Activated T-helper 17 cell treated with anti-CD3 and anti-CD28 coated beads, Interleukin-2, amount 50 U/mL, for 72 hours (primary cell): ENCODE measurements at regions not wholly inside any gene's neighbourhood (a gene's known extent, or its start where the extent isn't known, plus 50 kb on each side); places are given as distances from the start of the nearest gene placed in this dataset.
"Not testable (repeated sequence)": the region's sequence is repeated elsewhere in the genome, so short reads cannot be mapped to it uniquely, and the experiment has no call there.

Experiments used
- ATAC-seq: fragments of 150-1000 bp; cut with Tn5 transposase; replicated peaks from 2 replicates; pipeline ENCODE4 v1.10.0; 2021; ENCODE audit warnings: mild to moderate bottlenecking, moderate library complexity
- H3K27ac Mint-ChIP-seq: one replicate; pipeline ENCODE4 v1.8.0; 2022; ENCODE audit warnings: mixed read lengths
- H3K27me3 Mint-ChIP-seq: one replicate; pipeline ENCODE4 v1.8.0; 2022; ENCODE audit warnings: mixed read lengths
- H3K36me3 Mint-ChIP-seq: one replicate; pipeline ENCODE4 v1.8.0; 2022; ENCODE audit warnings: low read depth, mild to moderate bottlenecking, mixed read lengths
- H3K4me1 Mint-ChIP-seq: one replicate; pipeline ENCODE4 v1.8.0; 2022; ENCODE audit warnings: mixed read lengths
- H3K4me3 Mint-ChIP-seq: one replicate; pipeline ENCODE4 v1.8.0; 2022; ENCODE audit warnings: mild to moderate bottlenecking, mixed read lengths
- H3K9me3 Mint-ChIP-seq: one replicate; pipeline ENCODE4 v1.8.0; 2022; ENCODE audit warnings: mixed read lengths

DNA sequence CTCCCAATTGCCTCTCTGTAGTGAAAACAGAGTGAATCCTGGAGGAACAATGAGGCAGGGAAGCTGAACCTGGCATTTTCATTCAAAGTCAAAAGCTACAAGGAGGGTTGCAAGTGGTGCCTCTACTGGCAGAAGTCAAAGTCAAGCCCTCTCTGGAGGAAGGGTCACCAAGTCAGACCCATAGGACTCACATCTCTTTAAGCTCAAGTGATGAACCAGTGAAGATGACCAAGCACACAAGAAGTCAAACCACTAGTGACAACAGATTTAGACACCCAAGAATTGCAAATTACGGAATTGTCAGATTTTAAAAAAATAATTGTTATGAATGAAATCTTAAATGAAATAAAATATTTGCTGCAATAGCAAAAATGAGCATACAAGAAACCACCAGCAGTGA lies 81.1 kb upstream of the ATP1B1 start:
- Mint-ChIP-seq H3K27ac (no peak overlapping the region), H3K27me3 (peaks cover 10% of the 10 kb centered on the region), H3K4me1 (no peaks in the 10 kb centered on the region), H3K9me3 (no peaks in the 10 kb centered on the region), H3K36me3 (no peaks in the 10 kb centered on the region), H3K4me3 (no peak overlapping the region)
- ATAC-seq = no peak

DNA sequence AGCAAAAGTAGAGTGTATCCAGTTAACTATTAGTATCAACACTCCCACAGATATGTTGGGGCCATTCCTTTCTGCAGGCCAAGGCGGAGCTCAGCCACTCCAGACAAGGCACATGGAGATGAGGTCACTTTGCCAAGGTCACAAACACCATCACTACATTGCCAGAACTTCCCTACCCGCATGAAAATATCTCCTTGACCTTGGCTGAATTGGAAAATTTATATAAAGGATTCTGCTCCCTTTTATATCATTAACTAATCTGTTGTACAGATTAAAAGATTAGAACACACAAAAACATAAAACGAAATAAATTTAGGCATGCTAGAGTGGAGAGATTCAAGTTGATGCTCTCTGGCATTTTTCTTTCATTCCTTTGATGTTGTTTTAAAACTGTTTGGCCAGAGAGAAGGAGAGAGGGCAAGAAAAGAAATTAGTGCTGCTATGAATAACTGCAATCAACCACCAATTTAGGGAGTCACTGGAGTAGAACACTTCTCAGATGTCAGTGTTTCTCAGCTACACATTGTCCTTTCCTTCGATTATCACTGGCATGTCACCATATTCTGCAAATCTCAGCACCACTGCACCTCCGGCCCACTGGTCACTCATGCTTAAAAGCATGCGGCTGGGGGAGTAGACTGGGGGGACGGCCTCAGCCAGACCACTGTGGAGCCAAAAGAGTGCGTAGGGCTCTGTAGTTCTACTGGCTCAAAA lies 78.7 kb upstream of the ATP1B1 start:
- no peak overlapping the region for H3K4me3 Mint-ChIP-seq
- H3K27me3 Mint-ChIP-seq = peaks cover 8% of the 10 kb centered on the region
- no peak for ATAC-seq
- H3K9me3 Mint-ChIP-seq = no peaks in the 10 kb centered on the region
- H3K27ac Mint-ChIP-seq = no peak overlapping the region
- no peaks in the 10 kb centered on the region for H3K36me3 Mint-ChIP-seq
- no peaks in the 10 kb centered on the region for H3K4me1 Mint-ChIP-seq

DNA sequence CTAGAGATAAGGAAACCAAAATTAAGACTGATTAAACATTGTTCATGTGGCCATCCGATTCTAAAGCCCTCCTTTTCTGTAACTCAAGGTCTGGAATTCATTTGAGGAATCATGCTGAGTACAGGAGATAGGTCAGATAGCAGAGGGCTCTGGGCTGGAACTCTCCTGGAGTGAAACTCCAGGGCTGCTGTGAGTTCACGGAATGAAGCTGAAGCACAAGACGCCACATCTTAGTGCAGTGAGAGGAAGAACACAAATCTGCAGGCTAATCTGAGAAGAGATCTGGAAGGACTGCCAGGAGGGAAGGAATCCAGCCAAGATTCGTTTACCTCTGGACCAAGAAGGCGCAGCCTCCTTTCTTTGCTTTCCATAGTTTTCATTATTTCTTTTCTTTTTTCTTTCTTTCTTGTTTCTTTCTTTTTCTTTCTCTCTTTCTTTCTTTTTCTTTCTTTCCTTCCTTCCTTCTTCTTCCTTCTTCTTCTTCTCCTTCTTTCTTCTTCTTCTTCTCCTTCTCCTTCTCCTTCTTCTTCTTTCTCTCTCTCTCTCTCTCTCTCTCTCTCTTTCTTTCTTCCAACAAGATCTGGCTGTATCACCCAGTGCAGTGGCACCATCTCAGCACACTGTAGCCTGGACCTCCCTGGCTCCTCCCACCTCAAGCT lies 74.8 kb upstream of the ATP1B1 start:
- H3K9me3 Mint-ChIP-seq = no peaks in the 10 kb centered on the region
- H3K36me3 Mint-ChIP-seq = no peaks in the 10 kb centered on the region
- H3K4me3 Mint-ChIP-seq = no peak overlapping the region
- H3K4me1 Mint-ChIP-seq = no peaks in the 10 kb centered on the region
- H3K27me3 Mint-ChIP-seq = peaks cover 8% of the 10 kb centered on the region
- no peak overlapping the region for H3K27ac Mint-ChIP-seq
- no peak for ATAC-seq

DNA sequence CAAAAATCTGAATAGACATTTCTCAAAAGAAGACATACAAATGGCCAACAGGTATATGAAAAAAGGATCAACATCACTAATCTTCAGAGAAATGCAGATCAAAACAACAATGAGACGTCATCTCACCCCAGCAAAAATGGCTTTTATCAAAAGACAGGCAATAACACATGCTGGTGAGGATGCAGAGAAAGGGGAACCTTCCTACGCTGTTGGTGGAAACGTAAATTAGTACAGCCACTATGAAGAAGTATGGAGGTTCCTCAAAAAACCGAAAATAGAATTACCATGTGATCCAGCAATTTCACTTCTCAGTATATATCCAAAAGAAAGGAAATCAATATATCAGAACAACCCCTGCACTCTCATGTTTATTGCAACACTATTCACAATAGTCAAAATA lies 65.1 kb upstream of the ATP1B1 start:
- no peak for ATAC-seq
- Mint-ChIP-seq H3K36me3 (no peaks in the 10 kb centered on the region), H3K27me3 (no peaks in the 10 kb centered on the region), H3K9me3 (no peaks in the 10 kb centered on the region), H3K4me3 (no peak overlapping the region), H3K27ac (no peak overlapping the region), H3K4me1 (peaks cover 37% of the 10 kb centered on the region)

DNA sequence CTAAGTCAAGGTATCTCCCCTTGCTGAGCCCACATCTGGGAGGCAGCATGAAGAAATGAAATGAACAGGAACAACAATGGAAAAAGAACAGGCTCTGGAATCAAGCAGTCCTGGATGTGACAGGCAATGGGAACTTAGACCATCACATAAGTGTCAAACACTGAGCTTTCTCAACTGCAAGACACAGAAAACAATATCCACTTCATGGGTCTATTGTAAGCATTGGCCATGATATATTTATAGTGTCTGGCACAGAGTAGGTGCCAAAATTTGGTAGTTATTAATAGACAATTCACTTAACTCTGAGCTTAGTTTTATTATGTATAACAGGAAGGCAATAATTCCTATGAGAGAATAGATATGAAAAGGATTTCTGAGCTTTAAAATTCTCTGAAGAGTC lies 64.1 kb upstream of the ATP1B1 start:
- peaks cover 46% of the 10 kb centered on the region for H3K4me1 Mint-ChIP-seq
- no peaks in the 10 kb centered on the region for H3K9me3 Mint-ChIP-seq
- no peaks in the 10 kb centered on the region for H3K27me3 Mint-ChIP-seq
- no peak overlapping the region for H3K4me3 Mint-ChIP-seq
- no peak for ATAC-seq
- no peaks in the 10 kb centered on the region for H3K36me3 Mint-ChIP-seq
- peak overlapping the region; percentile 26 for H3K27ac Mint-ChIP-seq

DNA sequence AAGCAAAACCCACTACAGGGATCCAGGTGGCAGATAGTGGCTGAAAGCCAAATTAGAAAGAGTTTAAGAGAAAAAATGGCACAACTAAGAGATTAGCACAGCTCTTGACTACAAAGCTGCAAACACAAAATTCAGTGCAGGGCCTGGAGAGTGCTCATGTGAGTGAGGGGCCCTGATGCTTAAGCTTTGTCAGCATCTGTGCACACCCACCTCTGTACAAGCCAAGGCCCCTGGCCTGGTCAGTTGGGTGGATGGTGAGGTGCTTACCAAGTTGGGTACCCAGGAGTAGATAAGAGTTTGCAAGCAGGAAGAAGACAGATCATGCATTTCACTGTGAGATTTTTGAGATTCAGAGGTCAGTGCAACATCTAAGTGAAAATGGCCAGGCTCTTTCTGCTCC lies 62.7 kb upstream of the ATP1B1 start:
- Mint-ChIP-seq H3K4me1 (peaks cover 52% of the 10 kb centered on the region), H3K9me3 (no peaks in the 10 kb centered on the region), H3K27ac (peak overlapping the region; percentile 65), H3K27me3 (no peaks in the 10 kb centered on the region), H3K4me3 (peak overlapping the region; percentile 67), H3K36me3 (peaks cover 6% of the 10 kb centered on the region)
- ATAC-seq = peak; percentile 1

DNA sequence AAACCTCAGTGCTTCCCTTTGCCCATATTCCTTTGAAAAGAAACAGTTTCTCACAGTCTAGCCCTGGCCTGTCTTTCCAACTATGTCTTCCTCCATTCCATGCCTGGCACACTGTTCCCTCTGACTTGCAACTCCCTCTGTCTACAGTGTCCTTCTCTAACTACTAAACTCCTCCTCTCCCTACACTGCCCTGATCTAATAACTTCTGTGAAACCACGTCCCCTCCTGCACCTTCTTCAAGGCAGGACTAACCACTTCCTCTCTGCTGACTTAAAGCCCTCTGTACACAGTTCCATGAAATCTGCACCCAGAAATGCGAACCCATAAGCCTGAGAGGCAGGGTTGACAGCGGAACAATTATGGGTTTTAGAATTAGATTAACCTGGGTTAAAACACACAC lies 62.2 kb upstream of the ATP1B1 start:
- no peaks in the 10 kb centered on the region for H3K9me3 Mint-ChIP-seq
- peak overlapping the region; percentile 65 for H3K27ac Mint-ChIP-seq
- H3K4me3 Mint-ChIP-seq = peak overlapping the region; percentile 67
- H3K36me3 Mint-ChIP-seq = peaks cover 10% of the 10 kb centered on the region
- H3K27me3 Mint-ChIP-seq = no peaks in the 10 kb centered on the region
- ATAC-seq = peak; percentile 86
- peaks cover 57% of the 10 kb centered on the region for H3K4me1 Mint-ChIP-seq

DNA sequence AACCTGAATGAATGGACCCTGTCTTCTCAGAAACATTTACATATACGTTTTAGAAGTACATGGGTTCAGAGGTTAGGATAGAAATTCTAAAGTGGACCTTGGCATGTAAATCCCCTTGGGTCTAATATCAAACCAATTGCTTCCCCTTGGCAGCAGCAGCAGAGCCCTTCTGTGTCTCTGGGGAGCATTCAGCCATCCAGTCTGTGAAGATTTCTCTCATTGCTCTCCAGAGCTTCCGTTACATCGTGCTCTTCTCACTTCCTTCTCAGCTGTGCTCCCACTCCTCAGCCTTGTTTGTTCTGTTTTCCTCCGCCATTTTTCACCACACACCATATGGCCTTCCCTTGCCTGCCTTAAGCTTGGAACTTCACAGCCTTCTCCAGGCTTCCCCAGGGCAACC lies 61.5 kb upstream of the ATP1B1 start:
- Mint-ChIP-seq H3K9me3 (no peaks in the 10 kb centered on the region), H3K27me3 (no peaks in the 10 kb centered on the region), H3K27ac (no peak overlapping the region), H3K4me1 (peaks cover 63% of the 10 kb centered on the region), H3K4me3 (peak overlapping the region; percentile 67), H3K36me3 (peaks cover 10% of the 10 kb centered on the region)
- ATAC-seq = no peak

DNA sequence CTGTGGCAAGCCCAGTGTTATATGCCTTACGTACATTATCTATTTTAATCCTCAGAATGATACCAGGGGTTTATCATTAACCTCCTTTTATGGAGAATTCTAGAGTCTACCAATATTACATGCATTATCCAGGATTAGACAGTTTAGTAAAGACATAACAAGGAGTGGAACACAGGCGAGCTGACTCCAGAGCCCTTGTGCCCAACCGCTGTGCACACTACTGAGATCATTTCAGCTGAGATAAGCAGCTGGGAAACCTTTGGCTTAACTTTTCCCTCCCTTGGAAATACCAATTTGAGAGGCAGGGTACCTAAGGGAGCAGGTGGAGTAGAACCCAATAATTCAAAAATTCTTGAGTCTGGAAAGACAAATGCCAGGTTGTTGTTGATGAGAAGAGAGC lies 59.8 kb upstream of the ATP1B1 start:
- H3K9me3 Mint-ChIP-seq = no peaks in the 10 kb centered on the region
- peak overlapping the region; percentile 54 for H3K27ac Mint-ChIP-seq
- peak overlapping the region; percentile 67 for H3K4me3 Mint-ChIP-seq
- H3K27me3 Mint-ChIP-seq = no peaks in the 10 kb centered on the region
- H3K4me1 Mint-ChIP-seq = peaks cover 62% of the 10 kb centered on the region
- ATAC-seq = no peak
- peaks cover 10% of the 10 kb centered on the region for H3K36me3 Mint-ChIP-seq

DNA sequence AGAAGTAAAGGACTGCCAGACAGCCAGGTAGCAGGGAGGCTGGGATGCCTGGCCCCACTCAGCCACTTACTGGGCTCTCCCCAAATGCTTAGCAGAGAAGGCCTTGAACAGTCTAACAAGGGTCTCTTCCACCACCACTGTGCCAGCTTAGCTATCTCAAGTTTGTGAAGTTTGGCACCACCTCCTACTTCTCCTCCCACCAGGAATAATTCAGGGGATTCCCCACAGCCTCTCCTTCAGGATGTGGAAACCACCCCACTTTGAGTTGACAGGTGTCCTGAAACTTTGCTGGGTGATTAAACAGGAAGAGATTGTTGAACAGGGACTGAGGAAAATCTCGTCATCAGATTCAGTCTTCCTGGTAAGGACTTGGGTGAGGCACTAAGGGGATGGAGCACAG lies 59.4 kb upstream of the ATP1B1 start:
- ATAC-seq = peak; percentile 25
- Mint-ChIP-seq H3K27ac (peak overlapping the region; percentile 89), H3K4me3 (peak overlapping the region; percentile 67), H3K36me3 (peaks cover 10% of the 10 kb centered on the region), H3K27me3 (no peaks in the 10 kb centered on the region), H3K9me3 (no peaks in the 10 kb centered on the region), H3K4me1 (peaks cover 58% of the 10 kb centered on the region)

DNA sequence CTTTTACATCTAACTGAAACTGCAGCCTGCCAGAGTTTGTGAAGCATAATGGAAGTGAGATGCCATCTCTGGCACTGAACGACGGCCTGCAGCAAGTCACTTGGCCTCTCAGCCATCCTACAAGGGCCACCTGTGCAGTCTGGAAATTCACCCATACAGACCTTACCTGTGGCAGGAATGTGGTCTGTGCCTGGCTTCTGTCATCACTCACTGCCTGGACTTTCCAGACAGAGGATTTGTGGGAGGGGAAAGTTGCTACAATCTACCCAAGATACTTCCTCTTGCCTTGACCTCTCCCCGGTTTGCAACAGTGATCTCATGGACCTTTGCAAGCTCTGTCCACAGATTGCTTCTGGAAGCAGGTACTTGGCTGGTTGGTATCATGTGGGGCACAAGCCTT lies 58.4 kb upstream of the ATP1B1 start:
- H3K4me3 Mint-ChIP-seq = peak overlapping the region; percentile 67
- no peaks in the 10 kb centered on the region for H3K9me3 Mint-ChIP-seq
- H3K4me1 Mint-ChIP-seq = peaks cover 58% of the 10 kb centered on the region
- H3K27me3 Mint-ChIP-seq = no peaks in the 10 kb centered on the region
- ATAC-seq = peak; percentile 8
- peaks cover 10% of the 10 kb centered on the region for H3K36me3 Mint-ChIP-seq
- H3K27ac Mint-ChIP-seq = peak overlapping the region; percentile 89

DNA sequence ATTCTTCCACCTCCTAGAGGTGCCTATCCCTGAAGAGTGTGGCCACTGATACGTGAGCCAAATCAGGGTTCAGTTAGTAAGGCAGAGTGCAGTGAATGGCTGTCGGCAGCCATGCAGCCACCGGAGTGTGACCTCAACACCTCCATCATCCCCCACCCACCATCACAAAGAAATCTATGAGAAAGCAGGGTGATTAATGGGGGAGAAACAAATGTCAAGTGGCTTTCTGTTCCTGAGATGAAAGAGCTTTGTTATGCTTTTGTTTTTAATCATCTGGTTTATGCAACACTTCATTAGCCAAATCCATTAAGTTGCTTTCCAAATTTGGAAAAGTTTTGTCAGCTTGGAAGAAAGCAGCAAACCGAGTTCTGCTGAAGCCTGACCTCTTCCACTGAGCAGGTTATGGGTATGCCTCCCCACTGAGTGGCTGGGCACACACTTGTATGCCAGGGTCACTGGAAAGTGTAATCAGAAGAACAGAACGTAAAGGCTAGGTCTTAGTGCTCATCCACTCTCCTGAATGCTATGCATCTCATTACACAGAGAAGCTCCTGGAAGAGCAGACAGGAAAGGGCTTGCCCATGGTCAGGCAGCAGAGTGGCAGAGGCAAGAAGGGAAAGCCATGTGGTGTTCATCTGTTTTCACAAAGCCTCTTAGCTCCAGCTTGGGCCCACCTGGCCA lies 57.1 kb upstream of the ATP1B1 start:
- Mint-ChIP-seq H3K4me1 (peaks cover 46% of the 10 kb centered on the region), H3K27ac (peak overlapping the region; percentile 89), H3K4me3 (peak overlapping the region; percentile 67), H3K36me3 (peaks cover 10% of the 10 kb centered on the region), H3K9me3 (no peaks in the 10 kb centered on the region), H3K27me3 (peaks cover 3% of the 10 kb centered on the region)
- ATAC-seq = peak; percentile 78

DNA sequence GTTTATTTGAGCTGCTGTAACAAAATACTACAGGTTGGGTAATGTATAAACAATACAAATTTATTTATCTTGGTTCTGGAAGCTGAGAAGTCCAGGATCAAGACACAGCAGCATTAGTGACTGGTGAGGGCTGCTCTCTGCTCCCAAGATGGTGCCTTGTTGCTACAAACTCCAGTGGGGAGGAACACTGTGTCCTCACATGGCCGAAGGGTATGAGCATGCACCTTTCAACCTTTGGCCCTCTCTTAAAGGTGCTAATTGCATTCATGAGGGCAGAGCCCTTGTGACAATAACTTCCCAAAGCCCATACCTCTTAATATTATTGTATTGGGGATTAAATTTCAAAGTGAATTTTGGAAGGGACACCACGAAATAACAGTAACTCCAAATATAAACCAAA lies 55.3 kb upstream of the ATP1B1 start:
- H3K36me3 Mint-ChIP-seq = peaks cover 10% of the 10 kb centered on the region
- peaks cover 8% of the 10 kb centered on the region for H3K27me3 Mint-ChIP-seq
- no peak overlapping the region for H3K27ac Mint-ChIP-seq
- no peaks in the 10 kb centered on the region for H3K9me3 Mint-ChIP-seq
- ATAC-seq = no peak
- peaks cover 31% of the 10 kb centered on the region for H3K4me1 Mint-ChIP-seq
- no peak overlapping the region for H3K4me3 Mint-ChIP-seq

DNA sequence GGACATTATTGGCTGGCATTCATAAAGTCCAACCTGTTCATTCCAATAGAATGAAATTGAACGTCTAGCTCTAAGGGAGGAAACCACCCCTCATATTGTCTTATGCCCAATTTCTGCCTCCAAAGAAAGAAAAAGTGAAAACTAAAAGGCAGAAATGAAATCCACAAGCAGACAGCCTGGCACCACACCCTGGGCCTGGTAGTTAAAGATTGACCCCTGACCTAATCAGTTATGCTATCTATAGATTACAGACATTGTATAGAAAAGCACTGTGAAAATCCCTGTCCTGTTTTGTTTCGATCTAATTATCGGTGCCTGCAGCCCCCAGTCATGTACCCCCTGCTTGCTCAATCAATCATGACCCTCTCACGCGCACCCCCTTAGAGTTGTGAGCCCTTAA lies 54.3 kb upstream of the ATP1B1 start:
- not testable (repeated sequence) for H3K27ac Mint-ChIP-seq, H3K4me3 Mint-ChIP-seq, ATAC-seq, H3K9me3 Mint-ChIP-seq
- H3K4me1 Mint-ChIP-seq = peaks cover 25% of the 10 kb centered on the region
- H3K36me3 Mint-ChIP-seq = peaks cover 10% of the 10 kb centered on the region
- peaks cover 12% of the 10 kb centered on the region for H3K27me3 Mint-ChIP-seq

DNA sequence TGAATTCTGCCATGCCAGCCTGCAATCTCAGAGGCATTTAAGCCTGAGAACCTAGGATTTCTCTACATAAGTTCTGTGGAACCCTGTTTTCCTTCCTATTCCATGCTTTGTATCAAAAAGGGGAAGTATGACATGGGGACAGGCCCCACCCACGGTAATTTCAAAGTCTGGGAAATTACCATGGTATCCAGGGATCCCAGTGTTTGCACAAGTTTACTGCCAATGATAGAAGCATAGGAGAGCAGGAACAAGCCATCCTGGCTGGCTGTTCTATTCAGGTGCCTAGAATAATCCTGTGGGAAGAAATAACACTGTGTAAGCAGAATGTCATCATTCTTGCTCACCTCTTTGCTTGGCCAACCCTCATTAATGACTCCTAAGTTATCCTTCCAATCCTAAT lies 53.8 kb upstream of the ATP1B1 start:
- no peak overlapping the region for H3K4me3 Mint-ChIP-seq
- peaks cover 10% of the 10 kb centered on the region for H3K36me3 Mint-ChIP-seq
- no peak overlapping the region for H3K27ac Mint-ChIP-seq
- peaks cover 12% of the 10 kb centered on the region for H3K27me3 Mint-ChIP-seq
- no peak for ATAC-seq
- peaks cover 19% of the 10 kb centered on the region for H3K4me1 Mint-ChIP-seq
- no peaks in the 10 kb centered on the region for H3K9me3 Mint-ChIP-seq
